Astrocyte (in vitro differentiated cells and primary cell): ENCODE measurements at regions not wholly inside any gene's neighbourhood (a gene's known extent, or its start where the extent isn't known, plus 50 kb on each side); places are given as distances from the start of the nearest gene placed in this dataset.

ENCODE experiments used
- EZH2 ChIP-seq: IDR thresholded peaks from 2 replicates; pipeline ENCODE4 v1.6.1; 2012; ENCODE audit warnings: mild to moderate bottlenecking, low read length, inconsistent platforms; ENCODE audit not compliant: insufficient read depth
- TF ChIP-seq, protein P1 (sequence below): IDR thresholded peaks from 2 replicates; pipeline ENCODE4 v1.5.1; 2011; ENCODE audit warnings: low read depth, mild to moderate bottlenecking, inconsistent platforms, low read length, moderate library complexity; ENCODE audit not compliant: insufficient read depth

DNA sequence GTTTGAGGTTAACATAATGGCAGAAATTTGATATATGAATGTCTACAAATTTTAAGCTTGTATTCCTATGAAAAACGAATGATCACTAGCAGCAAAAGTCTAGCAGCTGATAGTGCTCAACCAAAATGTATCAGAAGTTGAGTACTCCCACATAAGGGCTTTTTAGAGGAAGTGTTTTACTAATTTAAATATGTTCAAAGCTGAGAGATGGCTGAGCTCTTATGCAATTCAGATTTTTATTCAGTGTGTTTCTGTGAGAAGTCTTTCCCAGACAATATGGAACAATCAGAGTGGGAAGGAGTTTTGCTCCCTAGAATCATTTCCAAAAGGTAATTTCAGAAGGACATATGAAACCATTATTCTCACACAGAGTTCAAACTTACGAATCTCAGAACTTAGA, 327.0 kb downstream of the ZPLD1 start:
- TF ChIP-seq, protein P1, sequence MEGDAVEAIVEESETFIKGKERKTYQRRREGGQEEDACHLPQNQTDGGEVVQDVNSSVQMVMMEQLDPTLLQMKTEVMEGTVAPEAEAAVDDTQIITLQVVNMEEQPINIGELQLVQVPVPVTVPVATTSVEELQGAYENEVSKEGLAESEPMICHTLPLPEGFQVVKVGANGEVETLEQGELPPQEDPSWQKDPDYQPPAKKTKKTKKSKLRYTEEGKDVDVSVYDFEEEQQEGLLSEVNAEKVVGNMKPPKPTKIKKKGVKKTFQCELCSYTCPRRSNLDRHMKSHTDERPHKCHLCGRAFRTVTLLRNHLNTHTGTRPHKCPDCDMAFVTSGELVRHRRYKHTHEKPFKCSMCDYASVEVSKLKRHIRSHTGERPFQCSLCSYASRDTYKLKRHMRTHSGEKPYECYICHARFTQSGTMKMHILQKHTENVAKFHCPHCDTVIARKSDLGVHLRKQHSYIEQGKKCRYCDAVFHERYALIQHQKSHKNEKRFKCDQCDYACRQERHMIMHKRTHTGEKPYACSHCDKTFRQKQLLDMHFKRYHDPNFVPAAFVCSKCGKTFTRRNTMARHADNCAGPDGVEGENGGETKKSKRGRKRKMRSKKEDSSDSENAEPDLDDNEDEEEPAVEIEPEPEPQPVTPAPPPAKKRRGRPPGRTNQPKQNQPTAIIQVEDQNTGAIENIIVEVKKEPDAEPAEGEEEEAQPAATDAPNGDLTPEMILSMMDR: no peak
- no peak for TF ChIP-seq EZH2
